ENCODE measurements at regions not wholly inside any gene's neighbourhood (a gene's known extent, or its start where the extent isn't known, plus 50 kb on each side); places are given as distances from the start of the nearest gene placed in this dataset.

- WGBS, 2 donors: 61 to 75% methylated on average over 3 of the region's 3 CpGs
- DNase-seq (no peak), ATAC-seq (no peak), FAIRE-seq (no peak)
- H3K27ac ChIP-seq: no peak overlapping the region
- no peak for TF ChIP-seq CTCF (IDR thresholded peaks at IDR 0.05)
- no peaks in the 10 kb centered on the region for H3K4me1 ChIP-seq
- H3K4me3 ChIP-seq: no peak overlapping the region
- intact Hi-C loops (cut with DNase I): loop anchor here in 1 of 3 donors (10.0 kb wide), 1 partner anchor 892 kb away; no protein-coding TSS in a partner anchor
- H3K9me3 ChIP-seq: no peaks in the 10 kb centered on the region
- H3K27me3 ChIP-seq: no peaks in the 10 kb centered on the region
- no peaks in the 10 kb centered on the region for H3K36me3 ChIP-seq
Measured at GRCh38 chr15:70466305-70466704, 297.1 kb downstream of the UACA start.

- no peak for FAIRE-seq
- no peak overlapping the region for H3K27ac ChIP-seq
- H3K4me3 ChIP-seq: no peak overlapping the region
- 87 to 88% methylated on average over 4 of the region's 4 CpGs for WGBS, 2 donors
- ATAC-seq: no peak
- intact Hi-C loops (cut with DNase I): loop anchor here in 1 of 3 donors (10.0 kb wide), 1 partner anchor 891 kb away; no protein-coding TSS in a partner anchor
- no peaks in the 10 kb centered on the region for H3K4me1 ChIP-seq
- no peaks in the 10 kb centered on the region for H3K27me3 ChIP-seq
- TF ChIP-seq CTCF (IDR thresholded peaks at IDR 0.05): no peak
- no peak for DNase-seq
- H3K36me3 ChIP-seq: no peaks in the 10 kb centered on the region
- H3K9me3 ChIP-seq: no peaks in the 10 kb centered on the region
Measured at GRCh38 chr15:70465812-70466211, 297.5 kb downstream of the UACA start.

GRCh38 chr15:70463453-70463834 lies 299.9 kb downstream of the UACA start:
- Histone ChIP-seq H3K27me3 (no peaks in the 10 kb centered on the region), H3K4me3 (no peak overlapping the region), H3K9me3 (no peaks in the 10 kb centered on the region), H3K4me1 (no peaks in the 10 kb centered on the region), H3K27ac (no peak overlapping the region), H3K36me3 (no peaks in the 10 kb centered on the region)
- no peak for FAIRE-seq
- no peak for ATAC-seq
- intact Hi-C loops (cut with DNase I): loop anchor here in 1 of 3 donors (10.0 kb wide), 1 partner anchor 889 kb away; no protein-coding TSS in a partner anchor
- DNase-seq: no peak
- 0 to 25% methylated on average over 1 of the region's 1 CpG for WGBS, 2 donors
- no peak for TF ChIP-seq CTCF (IDR thresholded peaks at IDR 0.05)

GRCh38 chr15:70461992-70462391 lies 301.4 kb downstream of the UACA start:
- Histone ChIP-seq H3K4me3 (no peak overlapping the region), H3K27ac (no peak overlapping the region), H3K9me3 (no peaks in the 10 kb centered on the region), H3K4me1 (no peaks in the 10 kb centered on the region), H3K36me3 (no peaks in the 10 kb centered on the region), H3K27me3 (no peaks in the 10 kb centered on the region)
- 76 to 81% methylated on average over 1 of the region's 1 CpG for WGBS, 2 donors
- DNase-seq (no peak), ATAC-seq (no peak), FAIRE-seq (no peak)
- TF ChIP-seq CTCF (IDR thresholded peaks at IDR 0.05): no peak
- intact Hi-C loops (cut with DNase I): loop anchor here in 1 of 3 donors (10.0 kb wide), 1 partner anchor 887 kb away; no protein-coding TSS in a partner anchor

- DNase-seq (no peak), FAIRE-seq (no peak), ATAC-seq (no peak)
- Histone ChIP-seq H3K27ac (no peak overlapping the region), H3K27me3 (no peaks in the 10 kb centered on the region), H3K4me1 (no peaks in the 10 kb centered on the region), H3K36me3 (no peaks in the 10 kb centered on the region), H3K4me3 (no peak overlapping the region), H3K9me3 (no peaks in the 10 kb centered on the region)
- WGBS, 2 donors: 28 to 30% methylated on average over 1 of the region's 1 CpG
- intact Hi-C loops (cut with DNase I): loop anchor here in 1 of 3 donors (10.0 kb wide), 1 partner anchor 886 kb away; no protein-coding TSS in a partner anchor
- no peak for TF ChIP-seq CTCF (IDR thresholded peaks at IDR 0.05)
Measured at GRCh38 chr15:70461017-70461416, 302.3 kb downstream of the UACA start.
